Brain microvascular endothelial cell (primary cell): ENCODE measurements at regions not wholly inside any gene's neighbourhood (a gene's known extent, or its start where the extent isn't known, plus 50 kb on each side); places are given as distances from the start of the nearest gene placed in this dataset.

Source experiments
- DNase-seq: peaks from one replicate; pipeline ENCODE4 v3.0.0-alpha.2; 2020
- H3K27ac ChIP-seq: fragments of 250-450 bp; sonication (Bioruptor Pico); 2 replicates; pipeline ENCODE4 v1.5.1; 2020; ENCODE audit warnings: mild to moderate bottlenecking, moderate library complexity
- H3K27me3 ChIP-seq: fragments of 250-450 bp; sonication (Bioruptor Pico); replicated peaks from 2 replicates; pipeline ENCODE4 v1.5.1; 2020; ENCODE audit warnings: mild to moderate bottlenecking
- H3K36me3 ChIP-seq: fragments of 250-450 bp; sonication (Bioruptor Pico); replicated peaks from 2 replicates; pipeline ENCODE4 v1.5.1; 2020; ENCODE audit warnings: mild to moderate bottlenecking
- H3K4me3 ChIP-seq: 2 replicates; pipeline ENCODE4 v1.5.1; 2011; ENCODE audit warnings: low read depth, mild to moderate bottlenecking, control low read depth, low read length, moderate library complexity
- CTCF ChIP-seq: IDR thresholded peaks from 2 replicates; pipeline ENCODE4 v1.5.1; 2011; ENCODE audit warnings: low read depth, mild to moderate bottlenecking, moderate library complexity, low read length, control low read depth, inconsistent platforms; ENCODE audit errors: missing control alignments
- in situ Hi-C: cut with HindIII; loops from 2 replicates; pipeline ENCODE4 v1.10.0; 2017; ENCODE audit warnings: low sequenced_read_pairs, low pct_ligation_motif_present

- Histone ChIP-seq H3K4me3 (no peak overlapping the region), H3K36me3 (no peaks in the 10 kb centered on the region), H3K27ac (no peak overlapping the region), H3K27me3 (no peaks in the 10 kb centered on the region)
- in situ Hi-C loops: no loop called here
- no peak for DNase-seq
- TF ChIP-seq CTCF: no peak
Observed at GRCh38 chr1:208461680-208462079, 217.5 kb upstream of the PLXNA2 start.

GRCh38 chr1:208462761-208463160 is 218.6 kb upstream of the PLXNA2 start:
- in situ Hi-C loops: no loop called here
- no peak for TF ChIP-seq CTCF
- Histone ChIP-seq H3K27me3 (no peaks in the 10 kb centered on the region), H3K36me3 (no peaks in the 10 kb centered on the region), H3K4me3 (no peak overlapping the region), H3K27ac (no peak overlapping the region)
- no peak for DNase-seq

GRCh38 chr1:208465266-208465665 is 221.1 kb upstream of the PLXNA2 start:
- no peaks in the 10 kb centered on the region for H3K36me3 ChIP-seq
- H3K27me3 ChIP-seq: no peaks in the 10 kb centered on the region
- TF ChIP-seq CTCF: no peak
- no peak overlapping the region for H3K27ac ChIP-seq
- H3K4me3 ChIP-seq: no peak overlapping the region
- in situ Hi-C loops: no loop called here
- DNase-seq: no peak

- no peaks in the 10 kb centered on the region for H3K27me3 ChIP-seq
- H3K4me3 ChIP-seq: no peak overlapping the region
- TF ChIP-seq CTCF: no peak
- no peak for DNase-seq
- no peaks in the 10 kb centered on the region for H3K36me3 ChIP-seq
- no peak overlapping the region for H3K27ac ChIP-seq
- in situ Hi-C loops: no loop called here
Observed at GRCh38 chr1:208465786-208466590, 221.8 kb upstream of the PLXNA2 start.

- H3K27ac ChIP-seq: no peak overlapping the region
- H3K27me3 ChIP-seq: no peaks in the 10 kb centered on the region
- no peak for DNase-seq
- TF ChIP-seq CTCF: no peak
- in situ Hi-C loops: no loop called here
- no peak overlapping the region for H3K4me3 ChIP-seq
- H3K36me3 ChIP-seq: no peaks in the 10 kb centered on the region
Observed at GRCh38 chr1:208467151-208467780, 223.1 kb upstream of the PLXNA2 start.
